ENCODE measurements at regions not wholly inside any gene's neighbourhood (a gene's known extent, or its start where the extent isn't known, plus 50 kb on each side); places are given as distances from the start of the nearest gene placed in this dataset.

- DNase-seq: no peak
Measured at GRCh38 chr14:97275276-97275675, 478.1 kb downstream of the VRK1 start.

GRCh38 chr14:97276573-97276972, 479.4 kb downstream of the VRK1 start:
- DNase-seq: no peak

- no peak for DNase-seq
Measured at GRCh38 chr14:97277711-97278110, 480.5 kb downstream of the VRK1 start.

GRCh38 chr14:97280526-97280925, 483.3 kb downstream of the VRK1 start:
- no peak for DNase-seq

DNA sequence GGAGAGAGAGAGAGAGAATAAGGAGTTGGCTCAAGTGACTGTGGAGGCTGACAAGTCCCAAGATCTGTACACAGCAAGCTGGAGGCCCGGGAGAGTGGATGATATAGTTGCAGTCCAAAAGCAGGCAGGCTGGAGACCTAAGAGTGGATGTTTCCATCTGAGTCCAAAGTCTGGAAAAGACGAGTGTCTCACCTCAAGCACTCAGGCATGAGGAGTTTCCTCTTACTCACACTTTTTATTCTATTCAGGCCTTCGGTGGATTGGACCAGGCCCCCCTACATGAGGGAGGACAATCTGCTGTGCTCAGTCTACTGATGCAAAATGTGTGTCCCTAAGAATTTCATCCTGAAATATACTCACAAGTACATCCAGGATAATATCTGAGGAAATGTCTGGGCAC, 484.6 kb downstream of the VRK1 start:
- DNase-seq: no peak

- DNase-seq: no peak
Measured at GRCh38 chr14:97282210-97283004, 485.2 kb downstream of the VRK1 start.

- no peak for DNase-seq
Measured at GRCh38 chr14:97283005-97283403, 485.8 kb downstream of the VRK1 start.

DNA sequence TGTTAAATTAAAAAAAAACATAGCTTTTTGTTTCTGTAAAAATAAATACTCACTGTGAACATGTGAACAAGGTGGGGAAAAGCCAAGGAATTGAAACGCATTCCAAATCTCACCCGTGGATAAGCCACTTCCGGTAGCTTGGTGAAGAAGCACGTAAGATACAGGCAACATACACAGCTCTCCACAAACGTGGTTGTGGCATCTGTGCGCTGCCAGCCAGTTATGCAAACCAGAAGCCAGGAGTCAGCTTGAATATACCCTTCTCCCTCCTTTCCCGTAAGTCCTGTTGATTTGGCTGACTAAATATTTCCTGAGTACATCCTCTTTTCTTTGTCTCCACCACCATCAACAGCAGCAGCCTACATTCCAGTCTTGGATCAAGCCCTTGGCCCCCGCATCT, 486.2 kb downstream of the VRK1 start:
- DNase-seq: no peak

- no peak for DNase-seq
Measured at GRCh38 chr14:97283841-97284240, 486.7 kb downstream of the VRK1 start.

GRCh38 chr14:97287956-97288355, 490.8 kb downstream of the VRK1 start:
- no peak for DNase-seq

GRCh38 chr14:97290065-97290464, 492.9 kb downstream of the VRK1 start:
- DNase-seq: no peak

DNA sequence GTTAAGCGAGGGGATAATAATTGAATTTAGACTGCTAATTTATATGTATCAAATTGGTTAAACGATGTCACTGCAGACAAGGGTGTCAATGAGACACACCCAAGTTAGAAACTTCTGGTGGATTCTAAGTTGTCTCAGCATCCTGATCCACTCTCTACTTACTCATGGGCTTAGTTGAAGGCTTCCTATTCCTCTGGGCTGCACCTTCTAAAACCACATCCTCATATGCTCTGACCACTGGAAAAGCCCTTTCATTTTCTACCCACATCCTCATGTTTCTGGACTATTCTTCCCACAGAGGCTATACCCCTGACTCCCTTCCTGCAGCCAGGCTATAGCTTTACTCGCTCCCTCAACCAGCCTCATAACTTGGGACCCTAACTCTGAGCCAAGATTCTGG, 493.8 kb downstream of the VRK1 start:
- no peak for DNase-seq

DNA sequence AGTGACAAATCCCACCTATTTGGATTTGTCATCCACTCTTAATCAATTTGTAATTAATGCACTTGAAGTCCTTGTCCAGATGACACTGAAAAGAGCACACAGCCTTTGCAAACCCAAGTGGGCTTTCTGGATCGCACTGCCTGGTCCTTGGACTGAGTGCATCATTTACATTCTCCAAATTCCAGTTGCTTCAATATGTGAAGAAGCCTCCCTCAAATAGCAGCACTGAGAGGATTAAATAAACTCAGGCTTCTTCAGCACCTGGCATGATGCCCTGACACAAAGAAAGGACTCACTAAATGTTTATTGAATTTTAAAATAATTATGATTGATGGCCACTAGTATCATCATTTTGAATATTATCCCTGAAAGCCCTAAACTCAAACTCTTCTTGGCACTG, 496.5 kb downstream of the VRK1 start:
- DNase-seq: no peak

- DNase-seq: no peak
Measured at GRCh38 chr14:97295108-97295710, 498.0 kb downstream of the VRK1 start.

DNA sequence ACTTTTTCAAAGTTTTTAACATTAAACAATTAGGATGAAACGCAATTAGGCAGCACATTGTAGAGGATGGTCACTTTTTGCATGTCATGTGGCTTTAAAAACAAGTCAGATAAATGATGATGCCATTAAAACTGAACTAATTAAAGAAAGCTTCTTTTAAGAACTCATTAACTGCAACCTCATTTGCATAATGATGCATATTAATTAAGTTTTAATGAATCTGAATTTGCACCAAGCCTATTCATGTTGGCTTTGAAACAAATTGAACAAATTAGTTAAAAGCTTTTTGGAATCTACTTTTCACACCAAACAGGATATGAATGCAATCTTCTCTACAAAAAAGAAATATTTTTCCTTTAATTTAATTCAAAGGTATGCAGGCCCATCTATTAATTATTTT, 499.0 kb downstream of the VRK1 start:
- no peak for DNase-seq

GRCh38 chr14:97297100-97297499, 499.9 kb downstream of the VRK1 start:
- no peak for DNase-seq

- no peak for DNase-seq
Measured at GRCh38 chr14:97298331-97298730, 501.1 kb downstream of the VRK1 start.

DNA sequence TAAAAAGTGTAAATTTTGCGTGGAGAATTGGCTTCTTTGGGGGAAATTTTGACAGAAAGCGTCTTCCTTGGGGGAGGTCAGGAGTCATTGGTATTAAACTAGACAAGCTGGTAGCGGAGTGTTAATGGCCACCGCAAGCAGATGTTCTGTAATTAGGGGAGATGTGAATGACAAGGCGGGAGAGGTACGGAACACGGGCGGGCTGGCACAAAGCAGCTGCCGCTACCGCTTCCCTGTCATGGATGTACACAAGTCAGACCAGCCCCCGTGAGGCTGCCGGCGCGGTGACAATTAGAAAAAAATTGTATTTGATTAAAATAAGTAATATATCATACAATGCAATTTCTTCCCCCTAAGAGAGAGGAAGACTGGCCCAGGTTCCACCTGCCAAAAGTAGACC, 501.6 kb downstream of the VRK1 start:
- no peak for DNase-seq

DNA sequence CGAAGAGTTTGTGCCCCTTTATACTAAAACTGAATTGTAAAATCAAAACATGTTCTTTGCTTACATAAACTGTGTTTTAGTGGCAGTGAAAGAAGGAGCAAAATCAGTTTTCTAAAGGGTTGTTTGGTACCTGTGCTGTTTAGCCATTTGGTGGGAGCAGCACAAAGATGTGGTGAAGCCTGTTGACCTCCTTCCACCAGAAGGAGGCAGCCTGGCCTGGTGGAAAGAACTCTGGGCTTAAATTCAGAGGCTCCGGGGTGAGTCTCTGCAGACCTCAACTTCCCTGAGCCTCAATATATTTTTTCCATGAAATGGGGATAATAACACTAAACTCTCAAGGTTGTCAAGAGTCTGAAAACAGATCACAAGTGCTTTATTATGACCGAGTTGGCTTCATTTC, 502.5 kb downstream of the VRK1 start:
- no peak for DNase-seq

- no peak for DNase-seq
Measured at GRCh38 chr14:97301931-97302559, 504.9 kb downstream of the VRK1 start.

GRCh38 chr14:97306133-97306759, 509.1 kb downstream of the VRK1 start:
- DNase-seq: no peak

GRCh38 chr14:97306760-97307246, 509.6 kb downstream of the VRK1 start:
- DNase-seq: no peak

DNA sequence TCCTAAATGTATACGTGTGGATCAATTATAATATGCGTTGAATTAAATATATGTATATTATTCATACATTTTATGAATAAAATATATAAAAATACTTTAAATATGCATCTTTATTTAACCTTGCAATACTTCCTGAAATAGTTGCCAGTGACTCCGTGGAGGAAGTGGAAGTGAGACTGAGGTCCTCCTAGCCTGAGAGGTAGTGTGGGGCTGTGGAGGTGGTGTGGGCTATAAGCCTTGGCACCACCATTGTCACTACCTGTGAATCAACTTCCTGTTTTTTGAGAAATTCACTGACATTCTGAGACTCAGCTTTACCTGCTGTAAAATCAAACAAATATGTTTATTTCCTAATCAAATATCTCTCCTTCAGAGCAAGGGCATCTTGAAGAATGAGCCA, 514.2 kb downstream of the VRK1 start:
- DNase-seq: no peak

DNA sequence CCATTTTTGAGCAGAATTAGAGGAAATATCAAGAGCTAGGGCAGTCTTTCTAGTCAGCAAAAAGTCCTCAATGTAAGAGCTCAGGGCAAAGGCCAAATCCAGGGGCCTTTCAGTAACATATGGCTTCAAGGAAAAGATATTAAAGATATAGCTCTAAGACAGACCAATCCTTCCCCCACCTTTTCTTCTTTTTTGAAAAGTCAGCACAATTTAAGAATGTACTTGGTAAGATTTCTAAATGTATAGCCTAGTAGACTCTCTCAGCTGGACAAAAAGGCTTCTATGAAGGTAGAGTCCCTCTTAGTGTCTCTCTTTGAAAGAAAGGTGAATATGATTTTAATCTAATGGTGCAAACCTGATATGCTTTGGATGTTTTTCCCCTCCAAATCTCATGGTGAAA, 515.7 kb downstream of the VRK1 start:
- no peak for DNase-seq
